GM23338 (cell line): ENCODE measurements at regions not wholly inside any gene's neighbourhood (a gene's known extent, or its start where the extent isn't known, plus 50 kb on each side); places are given as distances from the start of the nearest gene placed in this dataset.

Source experiments
- CREB1 ChIP-seq: fragments of 250-450 bp; sonication (Bioruptor Pico); IDR thresholded peaks from 2 replicates; pipeline ENCODE4 v1.5.0; 2020; ENCODE audit warnings: low read depth, mild to moderate bottlenecking, moderate library complexity
- CTCF ChIP-seq, 2 experiments: fragments of 200-600 bp in 1 of 2; sonication (generic) in 1 of 2; conservative IDR thresholded peaks; 2 replicates each; pipeline versions ENCODE4 v1.5.1 to v1.6.1; 2016 to 2017; ENCODE audit warnings: antibody characterized with exemption in 2 of 2, low read depth in 2 of 2, mild to moderate bottlenecking in 2 of 2, moderate library complexity in 1 of 2
- ETS1 ChIP-seq: IDR thresholded peaks from 2 replicates; pipeline ENCODE4 v1.6.1; 2016; ENCODE audit warnings: antibody characterized with exemption
- EZH2 ChIP-seq: fragments of 200-600 bp; sonication (generic); IDR thresholded peaks from one replicate; pipeline ENCODE4 v1.8.0; 2017; ENCODE audit warnings: antibody characterized with exemption, mild to moderate bottlenecking, low read depth; ENCODE audit not compliant: unreplicated experiment
- EZH2phosphoT487 ChIP-seq: fragments of 200-600 bp; sonication (generic); IDR thresholded peaks from one replicate; pipeline ENCODE4 v1.8.1; 2018; ENCODE audit warnings: antibody characterized with exemption; ENCODE audit not compliant: unreplicated experiment
- POLR2AphosphoS5 ChIP-seq: IDR thresholded peaks from 2 replicates; pipeline ENCODE4 v1.6.1; 2016; ENCODE audit warnings: antibody characterized with exemption, low read depth
- REST ChIP-seq: IDR thresholded peaks from one replicate; pipeline ENCODE4 v1.6.1; 2018; ENCODE audit warnings: antibody characterized with exemption; ENCODE audit not compliant: unreplicated experiment

GRCh38 chr7:21374134-21374533 is 53.7 kb upstream of the SP4 start:
- TF ChIP-seq CTCF (conservative IDR thresholded peaks at IDR 0.05; ENCODE audit: low read depth in 2 of 2) (no peak), POLR2AphosphoS5 (no peak), EZH2 (no peak), CREB1 (no peak), REST (no peak), ETS1 (no peak), EZH2phosphoT487 (no peak)
